Right ventricle myocardium superior (tissue), 1 donor: ENCODE measurements at regions not wholly inside any gene's neighbourhood (a gene's known extent, or its start where the extent isn't known, plus 50 kb on each side); places are given as distances from the start of the nearest gene placed in this dataset.
"Not testable (repeated sequence)": the region's sequence is repeated elsewhere in the genome, so short reads cannot be mapped to it uniquely, and the experiment has no call there.

ENCODE experiments used
- ATAC-seq: fragments of 200-7000 bp; cut with Tn5 transposase; one replicate; pipeline ENCODE4 v1.9.1; 2020; ENCODE audit warnings: mild to moderate bottlenecking; ENCODE audit not compliant: poor library complexity
- DNase-seq: peaks from one replicate; pipeline ENCODE4 v3.0.0-alpha.2; 2020
- intact Hi-C: fragments of 100-400 bp; cut with DNase I; formaldehyde crosslinking; loops from one replicate; pipeline ENCODE4 v1.11.2; 2022
- donor health status: DM: no; HTN: yes; CAD: no; lungs with severe emphysema.

DNA sequence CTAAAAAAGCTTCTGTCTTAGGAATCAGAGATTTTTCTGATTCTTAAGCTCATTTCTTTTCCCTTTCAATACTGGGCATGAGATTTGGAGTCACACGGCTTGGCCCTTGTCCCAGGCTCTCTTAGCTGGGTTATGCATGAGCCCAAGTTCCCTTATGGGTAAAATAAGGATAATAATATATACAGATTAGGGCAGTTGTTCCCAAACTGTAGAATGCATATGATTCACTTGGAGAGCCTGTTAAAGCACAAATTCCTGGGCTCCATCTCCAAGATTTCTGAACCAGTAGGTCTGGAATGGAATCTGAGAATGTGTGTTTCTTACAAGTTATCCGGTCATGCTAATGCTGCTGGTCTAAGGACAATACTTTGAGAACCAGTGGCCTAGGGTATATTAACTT, 154.0 kb downstream of the REEP3 start:
- no peak for DNase-seq
- intact Hi-C loops, result no loop called here
- no peak for ATAC-seq

- ATAC-seq, result no peak
- DNase-seq, result no peak
- intact Hi-C loops, result no loop called here
These were observed 155.8 kb downstream of the REEP3 start for GRCh38 chr10:63677001-63677400.

- DNase-seq, intact Hi-C loops, ATAC-seq: not testable (repeated sequence)
These were observed 159.3 kb downstream of the REEP3 start for GRCh38 chr10:63680545-63680944.

DNA sequence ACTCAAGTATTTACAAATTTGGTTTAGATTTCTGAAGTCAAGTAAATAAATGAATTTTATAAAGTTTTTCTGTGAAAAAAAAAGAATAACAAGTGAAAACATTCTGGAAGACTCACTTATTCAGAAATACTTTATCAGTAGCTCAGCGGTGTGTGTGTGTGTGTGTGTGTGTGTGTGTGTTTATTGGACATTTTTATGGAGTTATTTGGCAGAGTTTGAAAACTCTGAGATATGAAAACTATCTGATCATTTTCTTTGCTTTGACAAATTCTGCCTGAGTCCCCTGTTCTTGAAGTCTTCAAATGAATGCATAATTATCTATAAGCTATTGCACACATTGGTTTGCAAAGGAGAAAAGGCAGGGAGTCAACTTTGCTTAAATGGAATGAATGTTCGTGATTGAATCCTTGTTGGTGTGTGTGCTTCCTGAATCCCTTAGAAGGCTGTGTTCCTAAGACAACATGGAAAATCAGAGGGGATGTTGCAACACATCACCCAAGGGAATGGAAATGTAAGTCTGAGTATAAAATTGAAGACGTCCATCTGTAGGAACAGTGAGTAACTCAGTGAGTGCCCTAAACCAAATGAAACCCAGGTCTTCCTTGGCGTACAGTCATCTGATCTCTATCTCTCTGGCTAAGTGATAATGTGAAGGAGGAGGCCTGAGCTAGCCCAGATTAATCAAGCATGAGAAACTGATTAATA, 160.9 kb downstream of the REEP3 start:
- ATAC-seq (peak; percentile 98), DNase-seq (no peak)
- intact Hi-C loops, result no loop called here

GRCh38 chr10:63682698-63683052, 161.5 kb downstream of the REEP3 start:
- DNase-seq, intact Hi-C loops: not testable (repeated sequence)
- peak; percentile 55 for ATAC-seq

DNA sequence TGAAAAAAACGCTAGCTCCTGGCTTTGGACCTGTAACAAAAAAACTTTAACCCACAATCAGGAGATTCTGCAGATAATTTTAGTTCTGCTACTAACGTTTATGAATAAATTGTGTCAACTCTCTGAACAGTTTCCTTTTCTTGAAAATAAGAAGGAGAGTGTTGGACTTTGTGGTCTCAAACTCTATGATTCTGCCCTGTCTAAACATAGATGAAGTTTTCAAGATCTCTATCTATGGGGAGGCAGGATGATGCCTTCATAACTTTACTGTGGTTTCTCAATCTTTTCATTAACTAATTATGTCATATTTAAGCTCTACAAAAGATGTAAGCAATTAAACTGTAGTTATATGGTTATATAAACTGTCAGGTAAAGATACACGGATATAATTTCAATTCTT, 162.0 kb downstream of the REEP3 start:
- intact Hi-C loops, result no loop called here
- DNase-seq, result no peak
- no peak for ATAC-seq

GRCh38 chr10:63683686-63684085, 162.5 kb downstream of the REEP3 start:
- intact Hi-C loops, result no loop called here
- no peak for ATAC-seq
- DNase-seq, result no peak

DNA sequence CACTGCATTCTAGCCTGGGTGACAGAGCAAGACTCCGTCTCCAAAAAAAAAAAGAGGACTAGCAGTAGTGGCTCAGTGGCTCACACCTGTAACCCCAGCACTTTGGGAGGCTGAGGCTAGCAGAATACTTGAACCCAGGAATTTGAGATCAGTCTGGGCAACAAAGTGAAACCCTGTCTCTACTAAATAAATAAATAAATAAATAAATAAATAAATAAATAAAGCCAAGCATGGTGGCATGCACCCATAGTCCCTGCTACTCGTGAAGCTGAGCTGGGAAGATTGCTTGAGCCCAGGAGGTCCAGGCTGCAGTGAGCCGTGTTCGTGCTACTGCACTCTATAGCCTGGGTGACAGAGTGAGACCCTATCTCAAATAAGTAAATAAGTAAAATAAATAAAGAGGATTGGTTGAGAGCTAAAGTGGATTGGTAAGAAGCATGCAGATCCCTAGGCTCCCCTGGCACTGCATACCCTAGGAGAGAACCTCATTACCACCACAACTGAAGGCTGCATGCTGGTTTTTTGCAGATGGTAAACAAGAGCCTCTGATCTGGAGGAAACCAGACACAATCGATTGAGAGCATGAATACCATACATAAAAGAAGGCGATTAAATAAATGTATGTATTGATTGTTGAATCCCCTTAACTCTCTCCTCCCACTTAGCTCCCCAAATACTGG, 163.2 kb downstream of the REEP3 start:
- ATAC-seq (no peak), DNase-seq (no peak)
- intact Hi-C loops, result no loop called here

DNA sequence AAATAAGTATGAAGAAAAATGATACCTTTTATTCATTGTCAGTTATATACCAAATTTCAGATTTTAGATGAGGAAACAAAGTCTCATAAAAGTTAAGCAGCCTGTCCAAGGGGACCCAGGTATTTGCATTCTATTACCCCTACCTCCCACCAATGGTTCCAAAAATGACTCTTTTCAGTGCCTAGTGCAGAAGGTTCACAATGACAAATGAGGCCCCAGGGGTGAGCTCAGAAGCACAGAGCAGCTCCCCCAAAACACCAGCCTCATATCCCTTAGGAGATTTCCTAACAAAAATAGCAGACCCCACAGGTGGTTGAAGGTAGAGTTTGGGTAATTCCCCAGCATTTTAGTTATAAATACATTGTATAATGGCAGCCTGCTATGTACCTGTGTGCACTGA, 168.6 kb downstream of the REEP3 start:
- no peak for DNase-seq
- ATAC-seq, result no peak
- intact Hi-C loops, result no loop called here

DNA sequence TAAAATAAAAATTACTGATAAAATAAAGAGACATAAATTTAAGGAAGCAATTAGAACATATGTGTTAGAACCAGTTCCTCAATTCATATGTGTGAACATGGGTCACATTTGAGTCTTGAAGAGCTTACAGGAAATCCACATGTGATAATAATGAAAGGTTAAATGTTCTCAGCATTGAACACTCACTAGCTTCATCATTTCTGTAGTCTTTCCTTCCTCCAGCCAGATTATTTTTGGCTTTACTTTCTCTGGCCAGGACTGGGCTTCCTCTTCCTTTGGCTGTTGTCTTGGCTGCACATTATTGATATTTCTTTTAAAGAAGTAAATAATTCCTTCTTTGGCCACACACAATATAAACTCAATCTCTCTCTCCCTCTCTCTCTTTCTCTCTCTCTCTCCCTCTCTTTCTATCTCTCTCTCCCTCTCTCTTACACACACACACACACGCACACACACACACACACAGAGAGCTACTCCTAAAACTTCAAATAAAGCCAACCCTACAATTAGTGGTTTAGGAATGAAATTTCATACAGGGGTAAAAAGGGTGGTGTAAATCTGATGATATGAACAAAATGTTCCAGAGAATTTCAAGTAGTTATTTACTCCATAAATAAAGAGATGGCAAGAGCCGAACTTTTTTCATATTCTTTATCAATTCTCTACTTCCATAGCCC, 171.2 kb downstream of the REEP3 start:
- DNase-seq (no peak), ATAC-seq (peak; percentile 73)
- intact Hi-C loops, result no loop called here

- intact Hi-C loops, ATAC-seq, DNase-seq: not testable (repeated sequence)
These were observed 171.8 kb downstream of the REEP3 start for GRCh38 chr10:63693021-63693420.

DNA sequence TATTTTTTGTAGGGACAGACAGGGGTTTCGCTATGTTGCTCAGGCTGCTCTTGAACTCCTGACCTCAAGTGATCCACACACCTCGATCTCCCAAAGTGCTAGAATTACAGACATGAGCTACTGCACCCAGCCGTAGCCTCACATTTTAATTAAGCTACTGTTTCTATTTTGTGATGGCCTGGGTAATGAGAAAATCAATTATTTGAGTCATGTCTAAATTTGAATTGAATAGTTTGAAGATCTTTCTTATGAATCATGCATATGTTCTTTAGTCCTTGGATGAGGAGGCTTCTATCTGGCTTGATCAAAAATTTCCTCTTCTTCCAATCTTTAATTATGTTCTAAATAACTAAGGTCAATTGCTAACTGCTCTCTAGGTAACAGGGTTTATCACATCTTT, 175.0 kb downstream of the REEP3 start:
- intact Hi-C loops, result no loop called here
- DNase-seq (no peak), ATAC-seq (no peak)

GRCh38 chr10:63697956-63698786, 177.0 kb downstream of the REEP3 start:
- no peak for DNase-seq
- ATAC-seq, result no peak
- intact Hi-C loops, result no loop called here

DNA sequence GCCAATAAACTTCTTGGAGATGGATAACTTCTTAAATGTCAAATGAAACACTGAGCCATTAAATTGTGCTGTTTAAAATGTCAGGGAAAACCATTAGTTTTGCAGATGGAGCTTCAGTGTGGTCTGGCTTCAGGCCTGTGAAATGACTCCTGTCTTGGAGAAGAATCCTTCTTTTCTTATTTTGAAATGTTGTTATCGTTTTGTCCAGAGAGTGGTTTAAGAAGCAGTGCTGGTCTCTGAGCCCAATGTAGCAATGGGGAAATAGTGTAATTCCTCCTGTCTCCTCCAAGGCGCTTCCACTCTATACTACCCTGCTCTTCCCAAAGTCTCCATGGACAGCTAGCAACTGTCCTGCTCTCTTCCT, 177.6 kb downstream of the REEP3 start:
- ATAC-seq (peak; percentile 56), DNase-seq (no peak)
- intact Hi-C loops, result no loop called here

- ATAC-seq, result peak; percentile 84
- peak; percentile 51 for DNase-seq
- intact Hi-C loops, result no loop called here
These were observed 178.8 kb downstream of the REEP3 start for GRCh38 chr10:63699785-63700613.

DNA sequence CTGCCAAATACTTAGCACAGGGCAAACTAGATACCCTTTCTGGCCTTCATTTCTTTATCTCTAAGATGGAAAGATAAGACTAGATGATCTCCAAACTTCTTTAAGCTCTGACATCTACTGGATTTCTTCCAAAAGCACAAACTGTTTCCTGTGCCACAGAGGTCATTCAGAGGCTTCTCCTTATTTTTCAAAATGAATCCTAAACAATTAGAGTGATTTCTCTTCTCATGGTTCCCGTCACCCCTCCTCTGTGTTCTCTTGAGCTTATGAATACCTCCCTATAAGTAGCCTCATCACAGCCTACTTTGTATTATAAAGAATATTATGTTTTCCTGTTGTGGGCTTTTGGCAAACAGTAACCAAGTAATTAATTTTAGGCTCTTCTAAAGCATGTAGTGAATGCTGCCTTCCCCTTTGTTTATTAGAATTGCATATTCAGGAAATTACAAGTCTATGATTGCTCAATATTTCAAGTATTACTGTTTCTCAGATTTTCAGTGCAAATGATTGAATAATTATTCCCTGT, 179.5 kb downstream of the REEP3 start:
- intact Hi-C loops, result no loop called here
- DNase-seq (no peak), ATAC-seq (peak; percentile 23)

- DNase-seq (no peak), ATAC-seq (no peak)
- intact Hi-C loops, result no loop called here
These were observed 180.9 kb downstream of the REEP3 start for GRCh38 chr10:63702092-63702491.

DNA sequence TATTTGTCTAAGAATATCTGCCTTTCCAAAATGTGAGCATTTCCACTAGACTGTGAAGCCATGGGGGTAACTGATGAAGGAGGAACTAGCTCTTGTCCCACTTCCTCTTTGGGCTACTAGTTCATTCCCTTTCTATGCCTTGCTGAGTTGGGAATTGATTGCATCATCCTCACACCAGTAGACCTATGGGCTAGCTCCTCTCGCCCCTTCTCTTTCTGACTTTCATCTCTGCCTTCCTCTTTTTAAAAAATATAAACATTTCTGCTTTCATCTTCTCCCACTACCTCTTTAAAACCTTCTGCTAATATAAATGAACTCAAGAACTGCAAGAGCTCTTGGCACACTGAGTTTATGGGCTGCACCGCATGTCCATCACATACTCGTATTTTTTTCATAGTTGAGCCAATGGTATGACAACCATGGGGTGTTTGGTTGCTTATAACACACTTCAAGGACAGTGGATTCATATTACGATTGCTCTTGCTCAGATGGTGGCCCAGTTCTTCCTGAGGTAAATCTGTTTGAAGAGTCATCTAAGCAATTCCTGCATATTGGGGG, 182.0 kb downstream of the REEP3 start:
- DNase-seq (no peak), ATAC-seq (peak; percentile 45)
- intact Hi-C loops, result no loop called here
